ENCODE measurements at regions not wholly inside any gene's neighbourhood (a gene's known extent, or its start where the extent isn't known, plus 50 kb on each side); places are given as distances from the start of the nearest gene placed in this dataset.

DNA sequence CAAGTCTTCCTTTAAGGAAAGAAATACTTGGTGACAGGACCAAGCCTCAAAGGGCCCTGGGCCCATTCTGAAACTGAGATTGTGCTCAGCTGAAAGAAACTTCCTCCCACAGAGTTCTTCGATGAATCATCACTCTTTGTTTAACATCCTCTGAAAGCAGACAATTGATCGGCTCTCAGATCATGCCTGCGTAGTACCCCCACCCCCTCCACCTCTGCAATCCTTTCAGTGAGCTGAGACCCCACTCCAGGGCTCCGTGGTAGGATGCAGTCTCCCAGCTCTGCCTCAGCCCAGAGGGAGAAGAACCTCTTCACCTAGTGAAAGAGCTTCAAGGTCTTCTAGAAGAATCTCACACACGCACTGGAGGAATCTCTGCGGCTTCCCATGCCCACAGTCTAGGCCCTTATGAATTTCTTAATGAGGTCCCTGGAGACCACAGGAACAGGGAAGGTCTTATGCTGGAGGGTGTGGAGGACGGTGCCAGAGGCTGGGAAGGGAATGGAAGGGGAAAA, 104.9 kb upstream of the SOD1 start:
- intact Hi-C loops (cut with micrococcal nuclease): no loop called here
- H3K79me2 ChIP-seq (ENCODE audit: control insufficient read depth, insufficient read depth, low read length): no peaks in the 10 kb centered on the region

More for the DNA sequence above, 104.9 kb upstream of the SOD1 start:
- Histone ChIP-seq H3K36me3 (ENCODE audit: control insufficient read depth in 2 of 2, extremely low read depth in 1 of 2, insufficient read depth in 2 of 2, low read length in 2 of 2) (no peaks in the 10 kb centered on the region), H4K20me1 (replicated peaks; ENCODE audit: control insufficient read depth, extremely low read depth, insufficient read depth, low read length) (no peaks in the 10 kb centered on the region), H3K4me1 (ENCODE audit: control insufficient read depth, extremely low read depth, insufficient read depth, low read length) (peaks cover 8% of the 10 kb centered on the region), H3K4me2 (ENCODE audit: insufficient read depth, low read length) (no peak overlapping the region), H3K9me3 (replicated peaks; ENCODE audit: control insufficient read depth, insufficient read depth, low read length) (no peaks in the 10 kb centered on the region), H3K27ac (ENCODE audit: insufficient read depth, low read depth, low read length) (no peak overlapping the region), H3K27me3 (ENCODE audit: control insufficient read depth in 2 of 2, insufficient read depth in 2 of 2, low read length in 2 of 2) (peaks cover 17 to 23% of the 10 kb centered on the region in 2 experiments), H3K9ac (replicated peaks; ENCODE audit: extremely low read depth, insufficient read depth, low read length) (no peak overlapping the region), H3K4me3 (replicated peaks in 1 of 3; ENCODE audit: insufficient read depth in 1 of 3, low read depth in 1 of 3, low read length in 3 of 3) (no peak overlapping the region), H2AFZ (ENCODE audit: low read depth, low read length) (no peak overlapping the region), H3K9me1 (replicated peaks; ENCODE audit: control insufficient read depth, extremely low read depth, insufficient read depth, low read length) (no peaks in the 10 kb centered on the region)
- dilution Hi-C loops (cut with MboI; ENCODE audit: extremely low pct_ligation_motif_present, low sequenced_read_pairs): no loop called here
- BruUV-seq (replicated peaks): no TSS peak
- ChIA-PET CTCF (interaction anchor here (1.4 kb wide), 1 partner anchor 26 kb away, joined by 4 read pairs; no protein-coding TSS in a partner anchor), POLR2A (no interaction called here)
- FAIRE-seq (peak; percentile 61), DNase-seq (ENCODE audit: low read depth, low spot score) (no peak)
- TF ChIP-seq JUN (IDR thresholded peaks at IDR 0.05; ENCODE audit: borderline replicate concordance, insufficient read depth, insufficient read length, low read depth) (no peak), POLR2A (IDR thresholded peaks at IDR 0.05; ENCODE audit: low read depth, low read length) (no peak), MYC (IDR thresholded peaks at IDR 0.05; ENCODE audit: low read depth, low read length) (no peak), GATA2 (IDR thresholded peaks at IDR 0.05; ENCODE audit: insufficient read depth, insufficient read length, low read depth, low read length) (no peak), FOS (IDR thresholded peaks at IDR 0.05; ENCODE audit: borderline replicate concordance, insufficient read depth, low read length) (no peak), EZH2 (IDR thresholded peaks at IDR 0.05; ENCODE audit: borderline replicate concordance, low read depth, low read length, severe bottlenecking) (no peak), POLR2AphosphoS5 (IDR thresholded peaks at IDR 0.05; ENCODE audit: insufficient read depth, low read depth, low read length) (no peak)
- TF ChIP-seq, protein P1, sequence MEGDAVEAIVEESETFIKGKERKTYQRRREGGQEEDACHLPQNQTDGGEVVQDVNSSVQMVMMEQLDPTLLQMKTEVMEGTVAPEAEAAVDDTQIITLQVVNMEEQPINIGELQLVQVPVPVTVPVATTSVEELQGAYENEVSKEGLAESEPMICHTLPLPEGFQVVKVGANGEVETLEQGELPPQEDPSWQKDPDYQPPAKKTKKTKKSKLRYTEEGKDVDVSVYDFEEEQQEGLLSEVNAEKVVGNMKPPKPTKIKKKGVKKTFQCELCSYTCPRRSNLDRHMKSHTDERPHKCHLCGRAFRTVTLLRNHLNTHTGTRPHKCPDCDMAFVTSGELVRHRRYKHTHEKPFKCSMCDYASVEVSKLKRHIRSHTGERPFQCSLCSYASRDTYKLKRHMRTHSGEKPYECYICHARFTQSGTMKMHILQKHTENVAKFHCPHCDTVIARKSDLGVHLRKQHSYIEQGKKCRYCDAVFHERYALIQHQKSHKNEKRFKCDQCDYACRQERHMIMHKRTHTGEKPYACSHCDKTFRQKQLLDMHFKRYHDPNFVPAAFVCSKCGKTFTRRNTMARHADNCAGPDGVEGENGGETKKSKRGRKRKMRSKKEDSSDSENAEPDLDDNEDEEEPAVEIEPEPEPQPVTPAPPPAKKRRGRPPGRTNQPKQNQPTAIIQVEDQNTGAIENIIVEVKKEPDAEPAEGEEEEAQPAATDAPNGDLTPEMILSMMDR (IDR thresholded peaks at IDR 0.05; ENCODE audit: extremely low read depth in 1 of 2, insufficient read depth in 1 of 2, low read depth in 1 of 2, low read length in 2 of 2): no peak
- TF ChIP-seq, protein P2, sequence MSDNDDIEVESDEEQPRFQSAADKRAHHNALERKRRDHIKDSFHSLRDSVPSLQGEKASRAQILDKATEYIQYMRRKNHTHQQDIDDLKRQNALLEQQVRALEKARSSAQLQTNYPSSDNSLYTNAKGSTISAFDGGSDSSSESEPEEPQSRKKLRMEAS (IDR thresholded peaks at IDR 0.05; ENCODE audit: insufficient read depth, insufficient read length): no peak
